ENCODE measurements at regions not wholly inside any gene's neighbourhood (a gene's known extent, or its start where the extent isn't known, plus 50 kb on each side); places are given as distances from the start of the nearest gene placed in this dataset.

DNA sequence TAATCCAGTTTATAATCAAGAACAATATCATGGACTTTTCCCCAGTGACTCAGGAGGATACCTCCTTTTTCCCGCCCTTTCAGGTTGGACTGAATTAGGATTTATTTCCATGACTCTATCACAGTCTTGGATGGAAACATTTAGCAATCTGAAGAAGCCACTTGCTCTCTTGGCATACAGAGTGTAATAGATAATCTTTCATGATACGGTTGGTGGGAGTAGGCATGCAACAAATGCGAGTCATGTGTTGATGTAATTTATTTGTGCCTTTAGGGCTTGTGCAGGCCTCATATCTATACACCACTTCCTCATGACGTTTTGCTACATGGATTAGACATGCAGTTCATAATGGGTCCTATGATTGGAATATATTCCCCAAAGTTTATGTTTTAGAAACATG, 54.2 kb upstream of the MCTP2 start:
- DNase-seq: no peak

DNA sequence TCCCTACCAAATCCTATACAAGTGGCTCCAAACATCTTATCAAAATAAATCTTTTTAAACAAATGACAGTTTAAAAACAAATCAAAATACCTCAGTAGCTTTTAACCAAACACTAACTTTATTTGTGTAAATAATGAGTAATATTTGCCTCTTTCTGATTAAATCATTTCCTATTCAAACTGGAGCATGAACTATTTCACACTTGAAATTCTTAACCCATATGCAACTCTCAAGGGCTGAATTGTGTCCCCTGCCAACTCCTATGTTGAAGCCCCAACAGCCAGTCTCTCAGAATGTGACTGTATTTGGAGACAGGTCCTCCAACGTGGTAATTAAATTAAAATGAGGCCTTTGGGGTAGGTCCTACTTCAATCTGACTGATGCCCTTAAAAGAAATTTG, 55.9 kb upstream of the MCTP2 start:
- no peak for DNase-seq

DNA sequence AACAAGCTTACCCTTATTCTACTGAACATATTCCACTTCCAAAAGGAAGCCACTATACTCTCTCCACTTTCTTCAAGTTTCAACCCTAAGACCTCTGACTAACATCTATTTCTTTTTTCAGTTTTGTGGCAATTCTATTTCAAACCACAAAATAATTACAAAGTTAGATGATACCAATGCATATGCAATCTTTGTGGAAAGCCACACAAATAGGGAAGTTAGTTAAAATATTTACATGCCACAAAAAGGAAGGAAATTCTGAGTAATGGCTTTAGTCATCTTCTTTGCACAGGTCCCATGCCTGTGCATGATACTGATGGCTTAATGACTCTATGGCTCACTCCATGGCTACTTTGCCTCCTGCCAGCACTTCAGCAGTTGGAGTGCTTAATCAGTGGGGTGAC, 57.0 kb upstream of the MCTP2 start:
- no peak for DNase-seq

DNA sequence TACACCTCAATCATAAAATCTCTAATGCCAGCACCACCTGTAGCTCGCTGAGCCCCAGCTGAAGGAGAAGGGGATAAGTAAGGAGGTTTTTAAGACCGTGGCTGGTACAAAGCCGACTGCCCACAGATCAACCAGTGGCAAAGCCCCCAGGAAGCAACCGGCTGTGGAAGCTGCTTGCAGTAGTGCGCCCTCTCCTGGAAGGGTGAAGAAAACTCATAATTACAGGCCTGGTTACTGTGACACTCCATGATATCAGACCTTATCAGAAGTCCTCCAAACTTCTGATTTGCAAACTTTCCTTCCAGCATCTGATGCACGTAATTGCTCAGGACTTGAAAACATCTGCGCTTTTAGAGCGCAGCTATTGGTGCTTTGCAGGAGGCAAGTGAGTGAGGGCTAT, 63.1 kb upstream of the MCTP2 start:
- no peak for DNase-seq

DNA sequence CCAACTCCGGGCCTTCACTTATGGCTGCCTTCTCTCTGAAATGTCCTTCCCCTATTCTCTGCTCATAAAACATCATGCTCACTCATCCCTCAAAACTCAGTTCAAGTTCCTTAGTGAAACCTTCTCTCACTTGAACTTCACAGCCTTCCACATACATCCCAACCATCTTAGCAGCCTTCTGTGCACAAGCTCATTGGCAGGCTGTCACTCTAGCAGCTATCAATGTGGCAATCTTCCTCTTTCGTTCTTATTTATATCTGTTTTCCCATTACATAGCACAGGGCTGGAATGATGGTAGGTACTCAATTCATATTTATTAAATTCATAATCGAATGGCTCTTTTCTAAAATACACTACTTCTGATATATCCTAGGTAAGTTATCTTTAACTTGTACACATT, 66.4 kb upstream of the MCTP2 start:
- DNase-seq: no peak

DNA sequence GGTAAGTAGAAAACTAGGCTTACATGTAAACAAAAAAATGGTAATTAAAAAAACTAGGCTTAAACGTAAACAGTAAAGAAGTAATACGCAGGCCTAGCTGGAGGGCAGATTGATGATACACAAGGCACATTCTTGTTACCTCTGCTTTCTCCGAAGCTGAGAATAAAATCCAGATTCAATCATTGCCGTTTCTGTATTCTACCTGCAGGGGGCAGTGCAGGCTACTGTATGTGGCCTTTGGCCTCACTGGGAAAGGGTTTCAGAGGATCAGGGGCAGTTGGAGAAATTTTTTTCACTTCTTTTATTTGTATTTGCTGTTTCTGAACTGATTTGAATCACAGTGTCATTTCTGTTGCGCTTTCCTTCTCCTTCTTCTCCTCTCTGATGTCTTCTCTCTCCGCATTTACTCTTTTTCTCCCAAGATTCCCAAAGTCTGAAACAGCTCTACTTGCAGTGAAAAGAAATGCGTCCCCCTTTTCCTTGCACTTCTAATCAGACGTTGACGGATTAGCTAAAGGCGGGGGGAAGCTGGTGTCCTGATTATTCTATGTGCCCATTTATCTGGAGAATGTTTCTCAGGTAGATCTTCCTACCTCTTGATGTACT, 67.1 kb upstream of the MCTP2 start:
- peak; percentile 11 for DNase-seq

DNA sequence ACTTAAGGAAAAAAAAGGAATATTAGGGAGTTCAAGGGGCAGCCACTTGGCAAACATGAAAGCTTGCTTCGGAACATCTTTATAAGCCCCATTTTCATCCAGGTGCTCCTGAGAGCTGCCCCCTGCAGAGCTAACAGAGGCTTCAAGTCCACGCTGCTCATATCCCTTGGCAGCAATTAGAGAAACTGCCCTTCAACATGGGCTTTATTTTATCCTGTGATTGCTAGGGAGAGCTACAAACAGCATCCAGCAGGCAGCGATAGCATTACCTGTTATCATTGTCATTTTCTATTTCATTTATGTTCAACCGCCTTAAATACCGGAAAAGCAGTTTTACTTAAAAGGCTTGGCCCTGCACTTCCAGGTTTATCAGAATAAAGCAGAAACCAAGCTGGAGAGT, 68.4 kb upstream of the MCTP2 start:
- no peak for DNase-seq

DNA sequence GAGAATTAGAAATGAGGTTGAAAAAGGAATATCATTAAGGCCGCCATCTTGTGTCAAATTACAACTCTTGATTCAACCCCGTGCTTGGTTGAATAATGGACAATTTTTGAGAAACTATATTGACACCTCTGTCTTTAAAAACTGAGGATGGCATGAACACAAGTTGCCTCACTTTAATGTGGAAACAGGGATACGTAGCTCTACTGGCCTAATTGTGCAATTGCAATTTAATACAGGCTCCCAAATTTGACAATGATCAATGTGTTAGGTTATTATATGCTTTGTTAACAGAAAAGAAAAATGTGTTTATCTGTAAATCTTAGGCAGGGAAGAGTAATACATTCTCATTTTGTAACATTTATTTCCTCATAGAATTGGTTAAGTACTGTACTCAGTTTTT, 77.1 kb upstream of the MCTP2 start:
- no peak for DNase-seq

DNA sequence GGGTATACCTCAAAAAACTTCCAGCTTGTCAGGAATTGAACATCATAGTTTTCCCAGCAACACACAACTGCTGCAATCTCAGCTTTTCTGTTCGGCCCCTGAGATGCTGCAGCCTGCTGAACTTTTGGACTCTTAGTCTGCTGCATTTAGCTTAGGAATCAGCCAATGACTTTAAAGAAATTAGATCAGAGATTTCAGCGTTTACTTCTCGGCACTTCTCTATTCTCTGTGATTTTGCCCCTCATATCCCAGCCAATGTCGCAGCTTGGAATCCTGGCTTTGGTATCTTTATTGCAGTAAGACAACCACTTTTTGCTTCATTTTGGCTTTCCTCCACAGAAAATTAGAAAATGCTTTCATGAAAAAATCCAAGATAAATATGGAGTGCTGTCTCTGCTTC, 86.3 kb upstream of the MCTP2 start:
- DNase-seq: no peak

DNA sequence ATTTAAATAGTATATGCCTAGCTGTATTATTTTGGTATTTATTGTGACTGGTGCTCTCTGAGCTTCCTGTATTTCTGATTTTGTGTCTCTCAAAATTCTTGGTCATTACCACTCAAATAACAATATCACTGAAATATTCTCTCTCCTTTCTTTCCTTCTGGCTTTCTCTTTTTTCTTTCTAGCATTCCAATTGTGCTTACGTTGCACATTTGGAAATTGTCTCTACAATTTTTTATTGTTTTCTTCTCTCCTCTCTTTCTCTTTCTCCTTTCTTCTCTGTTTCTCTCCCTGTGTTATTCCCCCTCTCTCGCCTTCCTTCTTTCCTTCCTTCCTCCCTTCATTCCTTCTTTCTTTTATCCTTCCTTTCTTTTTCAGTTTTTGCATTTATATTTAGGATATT, 89.6 kb upstream of the MCTP2 start:
- no peak for DNase-seq

DNA sequence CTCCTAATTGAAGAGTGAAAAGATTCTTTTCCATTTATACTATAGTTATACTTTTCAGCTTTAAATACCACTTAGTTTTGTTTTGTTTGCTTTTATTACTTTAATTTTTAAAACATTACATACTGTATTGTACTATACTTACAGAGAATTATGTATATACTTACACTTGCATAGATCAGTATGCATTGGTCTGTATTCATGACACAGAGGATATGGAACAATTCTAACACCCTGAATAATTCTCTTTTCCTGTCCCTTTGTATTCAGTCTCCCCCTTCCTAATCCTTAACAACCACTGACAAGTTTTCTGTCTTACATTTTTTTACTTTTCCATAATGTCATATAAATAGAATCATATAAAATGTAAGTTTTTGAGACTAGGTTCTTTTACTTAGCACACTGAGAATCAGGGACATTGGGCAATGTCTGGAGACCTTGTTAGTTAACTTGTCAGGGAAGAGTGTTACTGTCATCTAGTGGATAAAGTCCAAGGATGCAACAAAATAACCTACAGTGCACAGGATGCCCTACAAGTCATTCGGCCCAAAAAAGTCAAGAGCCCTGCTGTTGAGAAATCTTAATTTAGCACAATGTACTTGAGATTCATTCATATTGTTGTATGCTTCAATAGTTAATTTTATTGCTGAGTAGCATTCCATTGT, 95.7 kb upstream of the MCTP2 start:
- DNase-seq: no peak

DNA sequence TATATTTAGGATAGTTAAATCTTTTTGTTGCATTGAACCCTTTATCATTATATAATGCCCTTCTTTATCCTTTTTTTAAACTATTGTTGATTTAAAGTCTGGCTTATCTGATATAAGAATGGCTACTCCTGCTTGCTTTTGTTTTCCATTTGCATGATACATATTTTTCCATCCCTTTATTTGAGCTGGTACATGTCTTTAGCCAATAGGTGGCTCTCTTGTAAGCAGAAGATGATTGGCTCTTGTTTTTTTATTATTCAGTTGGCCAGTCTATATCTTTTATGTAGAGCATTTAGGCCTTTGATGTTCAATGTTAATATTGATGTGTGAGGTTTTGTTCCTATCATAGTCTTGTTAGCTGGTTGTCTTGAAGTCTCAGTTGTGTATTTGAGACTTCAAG, 99.5 kb upstream of the MCTP2 start:
- no peak for DNase-seq

DNA sequence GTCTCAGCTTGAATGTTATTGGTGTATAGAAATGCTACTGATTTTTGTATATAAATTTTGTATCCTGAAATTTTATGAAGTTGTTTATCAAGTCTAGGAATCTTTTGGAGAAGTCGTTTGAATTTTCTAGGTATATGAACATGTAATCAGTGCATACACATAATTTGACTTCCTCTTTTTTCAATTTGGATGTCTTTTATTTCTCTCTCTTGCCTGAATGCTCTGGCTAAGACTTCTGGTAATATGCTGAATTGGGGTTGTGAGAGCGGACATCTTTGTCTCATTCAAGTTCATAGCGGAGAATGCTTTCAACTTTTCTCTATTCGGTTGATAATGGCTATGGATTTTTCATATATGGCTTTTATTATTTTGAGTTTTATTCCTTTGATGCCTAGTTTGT, 100.9 kb upstream of the MCTP2 start:
- no peak for DNase-seq

DNA sequence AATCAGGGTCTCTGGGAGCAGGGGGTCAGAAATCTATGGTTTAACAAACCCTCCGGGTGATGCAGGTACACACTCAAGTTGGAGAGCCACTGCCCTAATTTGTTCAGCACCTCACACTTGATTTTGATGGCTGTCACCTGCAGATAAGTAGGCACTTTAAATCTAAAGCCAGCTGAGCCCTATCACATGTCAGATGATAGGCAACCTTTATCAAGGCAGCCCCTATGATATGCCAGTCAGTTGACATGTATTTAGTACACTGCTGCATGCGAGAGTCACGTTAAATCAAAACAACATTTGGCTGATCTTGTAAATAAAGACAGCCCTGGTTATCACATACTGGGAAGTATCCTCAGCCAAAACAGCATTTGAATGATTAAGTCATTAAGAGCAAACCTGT, 104.4 kb upstream of the MCTP2 start:
- DNase-seq: no peak

DNA sequence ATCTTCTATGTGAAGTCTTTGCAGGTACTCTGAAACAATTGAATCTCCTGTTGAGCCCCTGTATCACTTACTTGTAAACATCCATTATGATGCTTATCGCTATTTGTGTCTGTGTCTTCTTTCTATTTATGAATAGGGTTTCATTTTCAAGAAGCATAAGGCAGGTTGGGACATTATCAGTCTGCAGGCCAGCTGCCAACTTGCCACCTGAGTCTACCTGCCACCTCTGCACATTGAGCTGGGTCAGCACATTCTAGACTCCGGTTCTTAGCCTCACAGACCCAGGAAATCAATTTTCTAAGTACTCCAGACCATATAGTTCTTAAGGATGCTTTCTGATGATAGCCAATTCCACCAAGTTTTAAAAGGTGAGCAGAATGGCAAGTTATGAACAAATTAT, 105.7 kb upstream of the MCTP2 start:
- DNase-seq: no peak

DNA sequence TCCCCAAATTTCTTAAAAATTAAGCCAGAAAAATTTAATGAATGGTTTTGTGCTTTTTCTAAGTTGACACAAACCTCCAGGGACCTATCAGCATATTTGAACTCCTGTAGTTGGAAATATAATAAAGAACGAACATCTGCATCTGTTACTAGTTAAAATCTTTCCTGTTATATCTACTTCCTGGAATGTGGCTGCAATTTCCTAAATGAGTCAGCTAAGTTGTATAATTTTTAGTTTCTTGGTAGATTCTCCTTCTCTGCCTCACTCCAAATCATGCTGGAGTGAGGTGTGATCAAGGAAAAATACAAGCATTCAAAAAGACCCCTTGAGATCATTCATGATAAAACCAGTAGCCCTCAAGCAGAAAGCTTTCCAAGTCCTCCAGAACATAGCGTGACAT, 106.2 kb upstream of the MCTP2 start:
- no peak for DNase-seq

DNA sequence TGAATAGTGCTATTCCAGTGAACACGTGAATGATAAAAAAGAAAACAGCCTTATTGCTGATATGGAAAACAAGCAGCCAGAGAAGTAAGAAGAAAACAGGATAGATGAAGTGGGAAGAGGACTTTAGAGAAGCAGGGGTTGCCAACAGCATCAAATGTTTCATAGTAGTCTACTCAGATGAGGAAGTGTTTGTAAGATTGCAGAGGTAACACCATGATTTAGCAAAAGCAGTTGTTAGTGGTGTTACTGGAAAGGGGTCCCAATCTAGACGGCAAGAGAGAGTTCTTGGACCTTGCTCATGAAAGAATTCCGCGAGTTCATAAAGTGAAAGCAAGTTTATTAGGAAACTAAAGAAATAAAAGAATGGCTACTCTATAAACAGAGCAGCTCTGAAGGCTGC, 108.8 kb upstream of the MCTP2 start:
- no peak for DNase-seq

DNA sequence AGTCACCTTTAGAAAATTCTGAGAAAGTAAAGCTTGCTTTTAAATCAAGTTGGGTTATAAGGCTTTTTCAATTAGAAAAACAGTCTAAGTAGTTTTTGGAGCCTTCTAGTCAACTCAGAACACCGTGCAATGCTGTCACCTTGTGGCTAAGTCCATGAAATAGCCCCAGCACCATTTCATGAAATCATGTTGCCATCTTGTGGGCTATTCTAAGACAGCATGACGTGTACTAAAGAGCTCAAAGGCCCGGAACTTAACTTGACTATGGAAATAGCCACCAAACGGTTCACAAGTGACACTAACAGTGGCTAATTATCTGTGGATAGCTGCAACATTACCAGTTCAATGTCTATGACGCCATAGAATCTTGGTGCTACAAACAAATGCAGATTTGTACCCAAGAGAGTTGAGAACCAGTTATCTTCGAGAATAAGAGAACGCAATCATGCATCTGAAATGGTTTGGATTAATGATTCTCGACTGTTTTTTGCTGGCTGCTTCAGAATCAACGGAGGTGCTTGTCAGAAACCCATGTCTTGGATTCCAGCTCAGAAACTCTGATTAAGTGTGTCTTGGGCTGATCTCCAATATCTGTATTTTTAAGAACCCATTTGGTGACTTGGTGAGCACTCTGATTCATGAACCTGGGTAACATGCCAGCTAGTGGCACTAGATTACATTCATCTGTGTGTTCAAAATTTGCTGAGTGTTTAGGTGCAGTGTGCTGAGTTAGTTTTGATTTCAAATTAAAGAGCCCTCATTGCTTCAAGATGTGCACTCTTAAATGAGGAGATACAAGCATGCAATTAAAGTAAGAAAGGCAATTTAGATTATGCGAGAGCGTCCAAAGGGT, 111.2 kb upstream of the MCTP2 start:
- DNase-seq: peak; percentile 10

DNA sequence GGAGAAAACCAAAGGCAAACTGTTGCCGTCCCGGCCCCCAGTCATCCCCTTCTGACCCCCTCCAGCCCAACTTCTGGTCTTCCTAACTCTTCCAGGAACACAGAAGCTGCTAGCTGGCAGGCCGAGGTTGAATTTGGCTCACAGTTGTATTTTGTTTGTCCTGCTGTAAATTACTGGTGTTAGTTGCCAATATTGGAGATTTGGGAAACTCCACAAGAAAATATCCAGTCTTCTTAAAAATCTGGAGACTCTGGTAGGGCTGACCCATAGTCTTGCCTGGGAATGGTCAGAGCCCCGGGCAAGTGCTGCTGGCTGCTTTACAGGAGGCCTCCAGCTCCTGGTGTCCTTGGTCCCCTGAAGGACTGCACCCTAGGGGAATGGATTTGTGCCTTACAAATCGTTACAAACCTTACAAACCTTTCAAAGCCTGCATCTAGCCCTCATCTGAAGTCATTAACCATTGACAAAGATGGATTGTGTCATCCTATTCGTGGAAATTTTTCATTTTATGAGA, 112.0 kb upstream of the MCTP2 start:
- DNase-seq: no peak

DNA sequence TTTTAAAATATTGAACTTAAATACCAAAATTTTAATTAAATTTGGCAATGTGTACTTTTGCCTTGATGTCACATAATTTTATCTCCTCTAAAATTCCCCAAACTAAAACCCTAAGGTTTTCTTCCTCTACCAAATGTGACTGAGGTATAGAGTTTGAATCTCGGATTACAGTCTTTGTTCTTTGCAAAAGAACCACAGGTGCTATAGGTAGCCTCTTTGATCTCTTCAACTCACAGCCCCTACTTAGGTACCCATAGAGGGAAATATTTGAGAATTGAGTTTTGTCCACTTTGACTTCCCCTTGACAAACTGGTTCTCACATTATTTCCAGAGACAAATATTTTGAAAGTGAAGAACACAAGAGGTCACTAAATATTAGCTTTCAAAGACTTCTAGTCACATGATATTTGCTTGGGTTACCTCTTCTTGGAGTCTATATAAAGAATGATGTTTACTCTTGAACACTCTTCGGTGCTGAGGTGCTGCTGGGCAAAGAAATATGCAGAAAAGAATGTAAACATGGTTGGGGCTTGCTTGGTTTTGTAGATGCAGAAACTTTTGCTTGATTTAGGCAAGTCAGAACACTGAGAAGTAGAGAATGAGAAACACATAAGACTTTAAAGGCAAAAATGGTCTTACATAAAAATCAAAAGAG, 120.8 kb upstream of the MCTP2 start:
- DNase-seq: no peak

DNA sequence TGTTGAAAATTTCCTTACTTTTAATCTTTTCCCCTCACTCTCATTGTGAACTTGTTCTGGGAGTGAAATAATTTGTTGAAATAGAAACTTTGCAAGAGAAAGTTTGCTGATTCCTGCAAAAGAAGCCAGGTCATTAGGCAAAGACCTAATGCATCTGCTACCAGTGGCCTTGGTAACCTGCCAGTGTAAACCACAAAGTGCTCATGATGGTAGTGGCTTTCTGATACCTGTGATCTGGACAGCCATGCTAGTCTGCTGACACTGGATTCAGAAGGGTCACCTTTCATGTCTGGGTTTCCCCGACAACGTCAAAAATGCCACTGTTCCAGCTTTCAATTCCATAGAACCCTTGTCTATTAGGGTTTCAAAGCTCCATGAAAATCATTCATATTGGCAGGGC, 123.7 kb upstream of the MCTP2 start:
- no peak for DNase-seq

DNA sequence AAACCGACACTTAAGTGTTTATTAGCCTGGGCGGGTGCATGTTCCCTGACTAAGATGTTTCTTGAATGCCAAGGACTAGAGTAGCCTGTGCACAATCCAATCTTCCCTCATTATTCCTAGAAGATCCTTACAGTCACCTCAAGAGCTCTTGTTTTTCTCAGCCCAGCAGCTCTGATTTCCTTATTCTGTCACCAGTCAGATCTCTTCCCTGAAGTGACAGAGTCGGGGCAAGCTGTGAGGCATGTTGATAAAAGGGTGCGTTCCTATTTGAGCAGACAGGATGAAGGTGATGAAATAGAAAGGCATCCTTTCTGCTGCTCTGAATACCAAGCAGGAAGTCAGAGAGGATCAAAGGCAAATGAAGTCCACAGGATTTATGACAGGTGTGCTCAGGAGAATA, 125.6 kb upstream of the MCTP2 start:
- no peak for DNase-seq

DNA sequence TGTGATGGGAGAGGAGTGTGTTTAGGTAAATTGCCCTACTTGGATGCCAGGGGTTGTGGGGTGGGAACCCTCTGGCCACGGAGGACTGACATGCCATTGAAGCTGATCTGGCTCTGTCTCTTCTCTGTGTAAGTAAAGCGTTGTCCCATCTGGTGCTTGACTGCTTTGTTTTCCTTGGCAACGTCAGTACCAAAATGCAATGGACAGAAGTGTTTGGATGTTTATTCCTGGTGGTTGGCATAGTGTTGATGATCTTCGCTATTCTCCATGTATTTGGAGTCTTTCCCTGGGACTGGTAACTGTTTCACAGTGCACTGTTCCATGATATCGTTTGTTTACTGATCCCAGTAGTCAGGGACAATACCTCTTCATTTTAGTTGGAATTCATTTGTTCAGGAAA, 130.5 kb upstream of the MCTP2 start:
- no peak for DNase-seq

DNA sequence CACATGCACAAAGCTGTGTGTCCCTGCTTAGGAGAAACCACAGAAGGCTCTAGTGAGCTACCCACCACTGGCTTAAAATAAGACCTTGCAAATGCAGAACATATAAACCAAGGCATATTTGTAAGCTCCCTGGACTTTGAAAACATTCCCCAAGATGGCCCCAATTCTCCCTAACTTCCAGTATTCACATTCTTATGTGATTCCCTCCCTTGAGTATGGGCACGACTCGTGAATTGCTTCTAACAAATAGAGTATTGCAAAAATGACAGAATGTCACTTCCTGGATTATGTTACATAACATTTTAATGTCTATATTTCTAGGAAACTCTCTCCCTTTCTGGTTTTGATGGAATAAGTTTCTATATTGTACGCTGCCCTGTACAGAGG, 131.8 kb upstream of the MCTP2 start:
- DNase-seq: no peak

Data from activated CD4-positive, alpha-beta T cell treated with anti-CD3 and anti-CD28 coated beads for 1 hour (primary cell).